NCI-H146 treated with DMSO at 0.1 percent for 48 hours (cell line): ENCODE measurements at regions not wholly inside any gene's neighbourhood (a gene's known extent, or its start where the extent isn't known, plus 50 kb on each side); places are given as distances from the start of the nearest gene placed in this dataset.
"Not testable (repeated sequence)": the region's sequence is repeated elsewhere in the genome, so short reads cannot be mapped to it uniquely, and the experiment has no call there.

ENCODE experiments used
- DNase-seq: peaks from one replicate; lab custom pipeline; 2025; ENCODE audit not compliant: unreplicated experiment; lab: John Stamatoyannopoulos, UW

DNA sequence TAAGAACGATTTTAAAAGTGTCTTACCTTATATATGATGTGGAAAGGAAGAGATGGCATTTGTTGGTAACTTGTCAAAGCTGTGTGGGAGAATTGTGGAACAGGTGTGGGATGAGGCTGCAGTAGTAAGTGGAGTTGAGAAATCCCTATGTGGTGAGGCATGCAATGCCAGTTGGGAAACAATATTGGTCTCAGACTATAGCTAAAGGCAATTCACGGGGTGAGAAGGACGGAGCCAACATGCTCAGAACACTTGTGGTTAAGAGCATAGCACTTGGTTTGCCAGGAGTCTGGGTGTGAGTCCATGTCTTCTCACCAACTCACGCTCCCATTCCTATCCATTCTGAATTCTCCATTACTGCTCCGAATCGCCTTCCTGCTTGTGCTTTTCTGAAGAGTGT lies 615.6 kb upstream of the ADAMTS9 start:
- no peak for DNase-seq

DNA sequence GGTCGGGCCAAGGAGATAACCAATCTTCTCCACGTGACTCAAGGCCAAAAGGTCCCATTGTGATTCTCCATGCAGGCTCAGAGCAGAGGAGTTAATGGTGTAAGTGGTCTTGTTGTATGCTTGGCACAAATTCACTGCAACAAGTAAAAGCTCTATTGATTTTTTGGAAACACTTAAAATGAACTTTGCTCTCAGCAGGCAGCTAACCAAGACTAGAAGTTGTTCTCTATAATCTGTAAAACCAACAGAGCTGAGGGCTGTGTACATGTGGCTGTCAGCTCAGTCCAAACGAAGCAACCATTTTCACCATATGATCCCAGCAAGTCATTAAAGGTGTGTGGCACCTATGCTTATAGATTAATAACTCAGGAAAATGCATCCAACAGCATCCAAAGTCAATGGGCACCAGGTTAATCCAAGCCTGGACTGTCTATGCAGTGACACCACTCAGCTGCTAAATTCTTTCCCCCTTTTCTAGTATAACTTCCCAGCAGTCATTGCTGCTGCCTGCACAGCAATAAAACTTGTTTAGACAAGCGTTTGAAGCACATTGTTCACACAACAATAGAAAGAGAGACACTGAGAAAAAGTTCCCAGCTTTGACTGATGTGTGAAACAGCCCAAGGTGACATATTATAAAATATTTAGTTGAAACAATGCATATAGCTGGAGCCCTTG lies 603.8 kb upstream of the ADAMTS9 start:
- DNase-seq: no peak

DNA sequence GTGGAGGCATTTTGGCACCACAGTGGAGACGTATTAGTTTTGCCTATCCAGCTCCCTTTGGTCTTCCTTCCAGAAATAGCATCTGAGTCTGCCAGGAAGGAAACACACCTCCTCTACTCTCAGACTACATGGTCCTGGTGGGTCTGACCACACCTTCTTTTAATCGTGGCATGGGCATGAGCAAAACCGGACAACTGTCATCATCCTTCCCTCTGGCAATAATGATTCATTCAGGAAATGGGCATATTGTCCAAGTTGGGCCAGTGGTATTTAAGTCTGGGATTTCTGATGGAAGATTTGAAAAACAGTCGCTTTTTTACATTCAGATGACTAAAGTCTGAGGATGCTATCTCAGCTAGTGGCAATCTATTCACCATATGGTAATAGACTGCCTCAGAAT lies 601.0 kb upstream of the ADAMTS9 start:
- no peak for DNase-seq

DNA sequence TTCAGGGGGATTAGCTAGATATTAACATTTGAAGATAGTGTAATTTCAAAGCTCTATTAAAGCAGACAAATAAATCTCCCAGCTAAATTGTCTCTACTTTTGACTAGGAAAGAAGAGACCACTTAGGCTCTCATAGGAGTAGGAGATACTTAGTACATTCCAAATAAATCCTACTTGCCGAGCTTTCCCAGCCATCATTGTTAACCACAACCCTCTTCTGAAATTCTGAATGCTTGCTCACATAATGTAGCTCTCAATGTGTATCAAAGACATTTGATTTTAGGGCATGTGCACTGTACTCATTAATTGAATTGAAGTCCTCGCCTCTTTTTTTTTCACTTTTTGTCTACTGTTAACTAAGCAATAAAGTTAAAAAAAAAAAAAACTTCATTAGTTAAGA lies 598.2 kb upstream of the ADAMTS9 start:
- DNase-seq: no peak

DNA sequence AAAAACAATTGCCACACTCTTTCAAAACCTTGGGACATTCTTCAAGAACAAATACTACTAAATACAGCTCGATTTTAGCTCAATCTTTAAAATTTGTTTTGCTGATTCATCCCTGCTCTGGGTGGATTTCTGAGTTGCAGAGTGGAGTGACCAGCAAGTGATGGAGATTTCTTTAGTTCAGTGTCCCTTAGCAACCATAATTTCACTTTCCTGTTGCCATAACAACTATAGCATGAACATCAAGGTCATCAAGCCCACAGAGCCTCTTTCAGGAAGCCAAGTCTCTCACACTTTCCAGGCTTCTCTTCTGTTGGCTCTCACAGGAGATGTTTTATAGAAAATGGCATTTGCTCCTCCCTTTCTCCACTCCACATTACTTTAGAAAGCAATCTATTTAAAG lies 597.2 kb upstream of the ADAMTS9 start:
- no peak for DNase-seq

DNA sequence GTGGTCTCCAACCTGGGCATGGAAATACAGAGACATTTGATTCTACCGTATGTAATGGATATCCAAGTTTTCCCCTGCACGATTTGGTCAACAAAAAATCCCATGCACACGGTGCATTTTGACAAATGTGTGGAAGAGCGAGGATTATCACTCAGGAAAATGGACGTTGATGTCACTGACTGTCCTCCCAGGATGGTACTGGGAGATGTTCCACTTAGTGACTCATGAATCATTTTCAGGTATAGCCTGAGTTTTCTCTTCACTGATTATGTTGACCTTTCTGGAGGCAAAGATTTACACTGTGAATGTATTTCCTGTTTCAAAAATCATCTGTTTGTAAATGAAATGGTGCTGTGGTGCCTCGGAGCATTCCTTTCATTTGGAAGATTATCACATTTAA lies 596.7 kb upstream of the ADAMTS9 start:
- DNase-seq: no peak

DNA sequence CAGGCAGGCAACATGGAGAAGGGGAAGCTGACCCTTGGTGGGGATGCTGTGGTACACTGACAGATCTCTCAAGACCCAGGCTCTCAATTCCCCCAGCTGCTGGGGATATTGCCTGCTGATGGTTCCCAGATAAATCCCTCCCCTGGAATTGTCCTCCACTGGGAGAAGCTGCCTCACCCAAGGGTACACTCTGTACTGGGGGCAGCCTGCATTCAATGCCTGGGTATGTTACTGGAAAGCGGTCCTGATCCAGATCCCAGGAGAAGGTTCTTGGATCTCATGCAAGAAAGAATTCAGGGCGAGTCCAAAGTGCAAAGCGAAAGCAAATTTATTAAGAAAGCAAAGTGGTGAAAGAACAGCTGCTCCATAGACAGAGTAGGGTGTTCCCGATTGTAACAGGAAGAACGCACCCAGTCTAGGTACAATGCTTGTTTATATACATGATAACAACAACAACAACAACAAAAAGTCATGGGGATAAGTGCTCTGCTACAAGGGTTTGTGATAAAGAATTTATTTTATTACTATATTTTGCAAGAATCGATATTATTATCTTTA lies 591.5 kb upstream of the ADAMTS9 start:
- DNase-seq: no peak

DNA sequence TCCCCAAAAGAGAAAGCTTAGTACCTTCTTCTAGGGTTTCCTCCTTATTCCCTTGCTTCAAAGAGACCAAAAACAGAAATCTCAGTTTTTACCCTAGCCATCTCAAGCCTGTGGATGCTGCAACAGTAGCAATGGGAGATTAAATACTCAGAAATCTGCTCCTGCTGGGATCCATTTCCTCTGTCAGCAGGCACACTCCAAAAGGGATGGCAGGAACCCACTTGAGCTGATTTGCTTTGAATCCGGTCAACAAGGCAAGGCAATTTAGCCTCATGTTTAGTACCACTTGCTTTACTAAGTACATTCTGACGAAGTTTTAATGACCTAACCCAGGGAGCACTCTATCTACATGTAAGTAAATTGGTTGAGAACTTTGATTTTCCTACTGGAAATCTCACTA lies 590.0 kb upstream of the ADAMTS9 start:
- DNase-seq: no peak

DNA sequence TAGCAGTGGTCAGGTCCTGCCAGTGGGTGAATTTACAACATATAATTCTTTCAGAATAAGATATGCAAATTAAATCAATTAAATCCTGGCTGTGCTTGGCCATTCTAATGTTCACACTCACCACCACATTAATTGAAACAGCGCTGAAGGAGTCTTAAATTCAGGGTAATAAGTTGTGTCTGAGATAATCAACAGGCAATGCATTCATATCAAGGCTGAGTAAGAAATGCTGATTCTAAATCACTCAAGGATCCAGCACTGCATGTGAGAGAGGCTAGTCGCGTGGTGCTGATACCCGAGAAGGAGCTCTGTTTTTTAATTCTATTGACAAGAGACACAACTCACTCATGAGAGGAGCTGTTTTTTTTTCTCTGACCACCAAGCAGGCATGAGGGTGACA lies 588.8 kb upstream of the ADAMTS9 start:
- DNase-seq: no peak

DNA sequence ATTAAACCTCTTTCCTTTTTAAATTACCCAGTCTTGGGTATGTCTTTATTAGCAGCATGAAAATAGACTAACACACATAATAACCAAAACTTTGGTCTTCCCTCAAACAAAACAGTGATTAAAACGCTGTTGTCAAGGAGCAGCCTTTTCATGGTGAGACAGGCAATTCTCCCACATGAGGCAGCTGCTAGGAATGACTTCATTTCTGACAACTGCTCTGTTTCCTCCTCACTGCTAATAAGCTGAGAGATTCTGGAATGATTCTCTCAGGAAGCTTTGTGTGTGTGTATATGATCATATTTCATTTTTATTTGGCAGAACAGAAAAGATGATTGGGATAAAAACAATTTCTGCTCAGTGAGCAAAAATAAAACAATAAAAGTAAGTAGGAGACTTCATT lies 580.6 kb upstream of the ADAMTS9 start:
- no peak for DNase-seq

DNA sequence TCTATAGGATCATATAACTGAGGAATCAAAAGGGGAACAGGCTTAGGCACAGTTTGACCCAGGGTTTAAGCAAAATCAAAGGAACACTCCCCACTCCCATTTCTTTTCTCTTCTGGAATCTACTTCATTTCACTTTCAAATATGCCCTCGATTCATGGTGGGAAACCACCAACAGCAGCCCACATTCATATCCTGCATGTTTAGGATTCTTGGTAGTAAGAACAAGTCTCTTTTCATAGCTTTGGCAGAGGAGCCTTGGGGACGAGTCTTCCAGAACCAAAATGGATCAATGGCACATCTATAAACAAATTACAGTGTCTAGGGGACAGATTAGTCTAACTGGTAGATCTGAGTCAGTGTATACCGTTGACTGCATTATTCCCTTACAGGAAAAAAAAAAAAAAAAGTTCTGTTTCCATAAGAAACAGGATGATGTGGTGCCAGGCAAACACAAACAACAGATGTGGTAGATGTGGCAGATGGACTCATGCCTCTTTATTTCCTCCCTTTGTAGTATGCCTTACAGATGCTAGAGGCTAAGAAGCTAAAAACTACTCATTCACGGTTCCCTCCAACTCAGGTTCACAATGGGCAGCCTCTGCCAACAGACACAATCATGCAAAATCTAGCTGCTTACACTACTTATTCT lies 578.3 kb upstream of the ADAMTS9 start:
- DNase-seq: no peak

DNA sequence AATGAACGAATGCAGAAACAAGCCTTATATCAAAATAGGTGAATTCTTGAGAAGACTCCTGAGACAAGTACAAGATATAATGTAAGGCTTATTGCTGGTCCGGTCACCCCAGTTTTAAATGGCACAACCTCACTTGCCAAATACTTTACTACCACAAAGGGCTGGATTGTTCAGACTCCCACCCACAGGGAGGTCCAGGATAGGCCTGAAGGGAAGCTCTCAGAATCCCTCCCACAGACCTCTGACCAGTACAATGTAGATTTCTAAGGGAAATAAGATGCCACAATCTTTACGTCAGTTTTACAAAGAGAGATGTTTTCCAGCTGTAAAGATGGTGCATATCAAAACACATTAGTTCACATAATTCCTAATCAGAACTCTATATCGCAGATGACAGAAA lies 577.7 kb upstream of the ADAMTS9 start:
- DNase-seq: no peak

DNA sequence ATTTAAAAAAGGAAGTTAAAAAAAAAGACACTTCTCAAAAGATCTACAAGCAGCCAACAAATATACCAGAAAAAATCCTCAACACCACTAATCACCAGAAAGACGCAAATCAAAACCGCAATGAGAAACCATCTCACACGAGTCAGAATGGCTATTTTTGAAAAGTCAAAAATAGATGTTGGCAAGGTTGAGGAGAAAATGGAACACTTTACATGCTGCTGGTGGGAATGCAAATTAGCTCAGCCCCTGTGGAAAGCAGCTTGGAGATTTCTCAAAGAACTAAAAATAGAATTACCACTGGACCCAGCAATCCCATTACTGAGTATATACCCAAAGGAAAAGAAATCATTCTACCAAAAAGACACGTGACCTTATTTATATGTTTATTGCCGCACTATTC lies 574.7 kb upstream of the ADAMTS9 start:
- no peak for DNase-seq

DNA sequence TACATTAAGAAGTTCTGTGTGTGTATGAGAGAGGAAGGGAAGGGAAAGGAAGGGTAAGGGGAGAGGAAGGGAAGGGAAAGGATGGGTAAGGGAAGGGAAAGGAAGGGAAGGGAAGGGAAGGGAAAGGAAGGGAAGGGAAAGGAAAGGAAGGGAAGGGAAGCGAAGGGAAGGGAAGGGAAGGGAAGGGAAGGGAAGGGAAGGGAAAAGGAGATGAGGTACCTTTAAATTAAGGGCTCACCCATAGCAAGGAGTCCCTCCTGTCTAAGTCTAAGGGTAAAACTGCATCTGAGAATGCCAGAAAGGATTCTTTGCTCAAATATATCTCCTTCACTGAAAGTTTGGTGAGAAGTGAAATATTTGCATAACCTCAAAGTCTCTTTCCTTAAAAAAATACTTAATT lies 572.1 kb upstream of the ADAMTS9 start:
- DNase-seq: no peak

DNA sequence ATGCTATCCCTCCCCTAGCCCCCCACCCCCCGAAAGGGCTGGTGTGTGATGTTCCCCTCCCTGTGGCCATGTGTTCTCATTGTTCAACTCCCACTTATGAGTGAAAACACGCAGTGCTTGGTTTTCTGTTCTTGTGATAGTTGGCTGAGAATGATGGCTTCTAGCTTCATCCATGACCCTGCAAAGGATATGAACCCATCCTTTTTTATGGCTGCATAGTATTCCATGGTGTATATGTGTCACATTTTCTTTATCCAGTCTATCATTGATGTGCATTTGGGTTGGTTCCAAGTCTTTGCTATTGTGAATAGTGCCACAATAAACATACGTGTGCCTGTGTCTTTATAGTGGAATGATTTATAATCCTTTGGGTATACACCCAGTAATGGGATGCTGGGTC lies 565.1 kb upstream of the ADAMTS9 start:
- DNase-seq: not testable (repeated sequence)

DNA sequence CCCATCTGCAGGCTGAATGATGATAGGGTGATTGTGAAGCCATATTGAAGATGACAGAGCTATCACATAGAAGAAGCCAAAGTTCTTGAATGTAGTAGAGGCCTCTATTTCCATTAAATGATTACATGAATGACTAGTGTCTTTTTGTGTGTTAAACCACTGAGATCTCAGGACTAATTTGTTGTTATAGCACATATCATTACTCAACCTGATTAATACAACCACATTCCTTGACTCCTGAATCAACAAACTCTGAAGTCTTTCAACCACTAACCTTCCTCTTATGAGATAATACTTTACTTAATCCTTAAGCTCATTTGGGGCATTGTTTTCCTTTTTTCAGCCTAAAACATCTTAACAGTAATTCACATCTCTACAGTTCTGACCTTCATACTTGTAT lies 564.5 kb upstream of the ADAMTS9 start:
- no peak for DNase-seq

DNA sequence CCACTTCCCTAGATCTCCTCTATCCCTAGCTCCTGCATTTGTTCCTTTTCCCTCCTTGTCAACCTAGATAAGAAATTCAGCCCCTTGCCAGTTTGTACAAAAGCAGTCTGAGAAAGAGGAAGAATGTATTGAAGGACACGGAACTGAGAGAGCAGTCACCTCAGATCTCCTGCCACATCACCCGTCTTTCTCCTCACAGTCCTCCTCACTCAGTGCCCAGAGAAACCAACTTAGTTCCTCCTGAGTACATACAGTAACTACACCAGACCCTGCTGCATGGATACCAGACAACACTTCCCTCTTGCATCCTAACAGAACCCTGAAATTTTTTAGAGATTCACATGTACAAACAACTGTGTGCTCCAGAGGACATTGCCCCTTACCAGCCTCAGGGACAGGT lies 563.6 kb upstream of the ADAMTS9 start:
- no peak for DNase-seq

DNA sequence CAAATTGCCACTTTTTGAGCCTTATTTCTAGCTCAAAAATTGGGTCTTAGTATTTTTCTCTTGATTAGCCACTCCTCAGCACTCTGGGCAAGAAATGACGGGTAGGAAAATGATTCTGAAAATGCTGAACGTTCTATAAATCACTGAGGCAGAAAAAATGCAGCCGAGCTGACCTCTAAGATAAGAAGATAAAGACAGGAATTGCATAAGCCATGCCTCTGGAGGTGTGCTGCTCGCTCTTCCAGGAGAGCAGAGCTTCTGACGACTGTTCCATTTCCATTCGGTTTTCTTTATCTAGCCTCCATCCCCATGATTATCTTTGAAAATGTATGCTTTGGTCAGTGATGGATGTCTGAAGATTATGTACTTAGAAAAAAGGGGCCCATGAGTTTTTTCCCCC lies 558.8 kb upstream of the ADAMTS9 start:
- DNase-seq: no peak

DNA sequence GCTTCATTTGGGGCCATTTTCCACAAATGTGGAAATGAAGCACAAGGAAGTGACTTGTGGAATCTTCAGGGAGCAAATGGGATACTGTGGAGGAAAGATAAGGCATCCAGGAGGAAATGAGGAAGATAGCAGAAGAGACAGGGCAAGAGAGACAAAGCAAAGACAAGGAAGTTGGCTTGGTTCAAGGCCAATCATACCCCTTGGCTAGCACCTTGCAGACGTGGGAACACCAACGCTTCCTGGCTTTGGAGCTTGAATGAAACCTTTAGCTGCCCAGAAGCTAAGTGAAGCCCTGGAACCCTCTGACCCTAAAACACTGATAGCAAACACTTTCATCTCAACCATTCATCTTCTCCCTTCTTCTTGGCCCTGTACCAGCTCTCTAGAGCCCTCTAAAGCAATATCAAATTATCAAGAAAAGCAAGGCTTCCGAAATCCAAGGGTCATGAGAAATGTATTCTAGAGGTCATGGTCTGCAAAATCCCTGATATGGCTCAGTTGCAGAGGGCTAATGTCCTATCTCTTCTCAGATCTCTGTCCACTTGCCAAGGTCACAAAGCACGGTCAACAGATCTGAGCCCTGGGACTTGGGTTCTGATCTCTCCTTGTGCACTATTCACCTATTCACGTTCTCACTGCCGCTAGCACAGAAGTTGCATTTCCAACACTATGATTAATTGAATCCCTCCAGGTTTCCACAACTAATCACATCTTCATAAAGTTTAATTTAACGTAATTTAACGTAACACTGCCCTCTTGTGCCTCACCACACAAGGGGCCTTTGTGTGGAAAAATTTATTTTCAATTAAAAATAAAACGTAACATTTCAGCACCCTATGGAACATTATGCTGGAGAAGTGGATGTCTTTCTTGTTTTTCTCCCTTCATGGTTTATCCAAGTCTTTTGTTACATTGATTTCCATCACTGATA lies 557.6 kb upstream of the ADAMTS9 start:
- no peak for DNase-seq

DNA sequence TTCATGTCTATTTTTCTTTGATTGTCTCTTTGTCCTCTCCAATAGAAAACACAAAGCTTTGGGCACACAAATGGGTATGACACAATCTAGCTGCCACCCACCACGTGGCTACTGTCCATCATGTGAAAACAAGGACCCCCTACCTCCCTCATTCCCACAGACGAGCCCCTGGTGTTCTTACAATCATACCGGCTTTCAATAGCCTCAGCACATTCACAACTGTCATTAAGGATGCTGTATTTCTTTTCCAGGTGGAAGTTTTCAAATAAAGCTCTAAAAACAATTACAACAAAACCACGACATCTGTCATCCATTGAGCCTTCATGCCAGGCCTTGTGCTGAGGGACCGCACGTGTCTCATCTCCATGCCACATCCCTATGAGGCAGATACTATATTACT lies 552.6 kb upstream of the ADAMTS9 start:
- DNase-seq: no peak

DNA sequence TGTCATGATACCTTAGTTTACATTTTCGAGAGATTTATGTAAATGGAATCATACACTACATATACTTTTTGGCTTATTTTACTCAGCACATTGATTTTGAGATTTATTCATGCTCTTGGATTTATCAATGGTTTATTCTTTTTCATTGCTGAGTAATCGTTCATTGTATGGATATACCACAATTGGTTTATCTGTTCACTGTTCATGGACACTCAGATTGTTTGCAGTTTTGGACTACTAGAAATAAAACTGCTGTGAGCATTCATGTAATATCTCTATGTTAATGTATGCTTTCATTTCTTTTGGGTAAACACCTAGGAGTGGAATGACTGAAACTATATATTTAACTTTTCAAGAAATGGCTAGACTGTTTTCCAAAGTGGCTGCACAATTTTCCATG lies 550.9 kb upstream of the ADAMTS9 start:
- no peak for DNase-seq

DNA sequence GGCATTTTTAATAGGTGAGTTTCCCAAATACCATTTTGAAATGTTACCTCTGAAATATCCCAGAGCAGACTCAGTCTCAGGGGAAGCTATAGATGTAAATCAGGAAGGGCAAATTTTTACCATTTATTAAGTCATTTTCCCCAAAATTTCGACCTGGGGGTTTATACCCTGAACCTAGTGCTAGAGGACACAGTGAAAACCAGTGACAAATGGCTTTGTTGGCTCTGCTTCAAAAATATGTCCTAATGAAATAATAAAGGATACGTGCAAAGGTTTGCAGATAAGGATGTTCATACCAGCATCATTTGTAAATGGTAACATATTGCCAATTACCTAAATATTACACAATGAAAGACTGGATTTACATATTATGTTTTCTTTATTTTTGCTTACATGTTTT lies 546.7 kb upstream of the ADAMTS9 start:
- DNase-seq: no peak
